HEK293T (cell line): ENCODE measurements at regions not wholly inside any gene's neighbourhood (a gene's known extent, or its start where the extent isn't known, plus 50 kb on each side); places are given as distances from the start of the nearest gene placed in this dataset.

Experiments used
- CTCF ChIA-PET: fragments of 350-600 bp; formaldehyde crosslinking; extraction: SDS; loops from one replicate; lab custom pipeline; 2021; ENCODE audit warnings: antibody characterized with exemption, inconsistent platforms; lab: Yijun Ruan, JAX
- POLR2A ChIA-PET: fragments of 350-600 bp; formaldehyde crosslinking; extraction: SDS; loops from one replicate; lab custom pipeline; 2020; ENCODE audit warnings: antibody characterized with exemption, inconsistent platforms; lab: Yijun Ruan, JAX
- DNase-seq: peaks from one replicate; pipeline ENCODE4 v3.0.0; 2012; ENCODE audit warnings: mixed read lengths; ENCODE audit errors: extremely low spot score
- ARNT ChIP-seq: fragments of 450-650 bp; IDR thresholded peaks from 2 replicates; pipeline ENCODE4 v1.6.1; 2017; ENCODE audit warnings: mild to moderate bottlenecking
- BHLHE40 ChIP-seq: fragments of 450-650 bp; IDR thresholded peaks from 2 replicates; pipeline ENCODE4 v1.6.1; 2016; ENCODE audit warnings: mild to moderate bottlenecking, moderate library complexity, borderline replicate concordance
- CTBP1 ChIP-seq: fragments of 450-650 bp; IDR thresholded peaks from 2 replicates; pipeline ENCODE4 v1.6.1; 2016; ENCODE audit warnings: borderline replicate concordance
- ELF4 ChIP-seq: fragments of 450-650 bp; IDR thresholded peaks from 2 replicates; pipeline ENCODE4 v1.6.1; 2017; ENCODE audit warnings: antibody characterized with exemption
- FOXA1 ChIP-seq: fragments of 450-650 bp; IDR thresholded peaks from 2 replicates; pipeline ENCODE4 v1.6.1; 2016; ENCODE audit warnings: mild to moderate bottlenecking
- FOXK2 ChIP-seq: fragments of 450-650 bp; IDR thresholded peaks from 2 replicates; pipeline ENCODE4 v1.6.1; 2016; ENCODE audit warnings: mild to moderate bottlenecking
- FOXM1 ChIP-seq: fragments of 450-650 bp; IDR thresholded peaks from 2 replicates; pipeline ENCODE4 v1.6.1; 2017; ENCODE audit warnings: mild to moderate bottlenecking, borderline replicate concordance
- HDGF ChIP-seq: fragments of 450-650 bp; IDR thresholded peaks from 2 replicates; pipeline ENCODE4 v1.6.1; 2017; ENCODE audit warnings: antibody characterized with exemption, borderline replicate concordance
- L3MBTL2 ChIP-seq: fragments of 450-650 bp; conservative IDR thresholded peaks from 2 replicates; pipeline ENCODE4 v1.6.1; 2016; ENCODE audit warnings: mild to moderate bottlenecking
- LEF1 ChIP-seq: fragments of 450-650 bp; IDR thresholded peaks from 2 replicates; pipeline ENCODE4 v1.6.1; 2017; ENCODE audit warnings: mild to moderate bottlenecking, borderline replicate concordance
- NFRKB ChIP-seq: fragments of 450-650 bp; IDR thresholded peaks from 2 replicates; pipeline ENCODE4 v1.6.1; 2016; ENCODE audit warnings: mild to moderate bottlenecking, moderate library complexity
- SP1 ChIP-seq: fragments of 450-650 bp; IDR thresholded peaks from 2 replicates; pipeline ENCODE4 v1.6.1; 2017
- SUZ12 ChIP-seq: fragments of 450-650 bp; IDR thresholded peaks from 2 replicates; pipeline ENCODE4 v1.6.1; 2016; ENCODE audit warnings: mild to moderate bottlenecking
- TARDBP ChIP-seq: fragments of 450-650 bp; IDR thresholded peaks from 2 replicates; pipeline ENCODE4 v1.6.1; 2016
- ZNF384 ChIP-seq: fragments of 450-650 bp; IDR thresholded peaks from 2 replicates; pipeline ENCODE4 v1.6.1; 2016
- TF ChIP-seq, protein P1 (sequence below): fragments of 450-650 bp; IDR thresholded peaks from 2 replicates; pipeline ENCODE4 v1.6.1; 2016

DNA sequence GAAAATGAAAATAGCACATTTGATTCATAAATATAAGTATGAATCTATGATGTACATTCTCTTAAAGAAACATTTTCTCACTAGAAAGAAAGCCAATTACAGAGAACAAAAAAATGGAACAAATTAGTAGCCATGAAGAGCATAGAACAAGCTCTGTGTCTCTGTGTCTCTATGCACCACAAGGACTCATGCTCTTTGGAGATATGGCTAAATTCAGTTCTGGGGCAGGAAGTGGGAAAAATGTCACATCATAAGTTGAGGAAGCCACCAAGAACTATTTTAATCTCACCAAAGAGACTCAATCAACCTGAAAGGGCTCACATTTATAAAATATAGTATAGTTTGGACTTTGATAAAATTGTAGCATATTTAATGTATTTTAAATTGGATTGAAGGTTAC is 1259.8 kb upstream of the GJE1 start:
- TF ChIP-seq SUZ12 = no peak
- TF ChIP-seq FOXM1 = no peak
- TF ChIP-seq TARDBP = no peak
- no peak for TF ChIP-seq HDGF
- no peak for TF ChIP-seq FOXA1
- TF ChIP-seq L3MBTL2 = no peak
- TF ChIP-seq NFRKB = no peak
- TF ChIP-seq ZNF384 = no peak
- TF ChIP-seq CTBP1 = no peak
- TF ChIP-seq SP1 = no peak
- TF ChIP-seq LEF1 = no peak
- TF ChIP-seq ELF4 = no peak
- TF ChIP-seq, protein P1, sequence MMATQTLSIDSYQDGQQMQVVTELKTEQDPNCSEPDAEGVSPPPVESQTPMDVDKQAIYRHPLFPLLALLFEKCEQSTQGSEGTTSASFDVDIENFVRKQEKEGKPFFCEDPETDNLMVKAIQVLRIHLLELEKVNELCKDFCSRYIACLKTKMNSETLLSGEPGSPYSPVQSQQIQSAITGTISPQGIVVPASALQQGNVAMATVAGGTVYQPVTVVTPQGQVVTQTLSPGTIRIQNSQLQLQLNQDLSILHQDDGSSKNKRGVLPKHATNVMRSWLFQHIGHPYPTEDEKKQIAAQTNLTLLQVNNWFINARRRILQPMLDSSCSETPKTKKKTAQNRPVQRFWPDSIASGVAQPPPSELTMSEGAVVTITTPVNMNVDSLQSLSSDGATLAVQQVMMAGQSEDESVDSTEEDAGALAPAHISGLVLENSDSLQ = no peak
- no peak for TF ChIP-seq BHLHE40
- TF ChIP-seq FOXK2 = no peak
- TF ChIP-seq ARNT = no peak
- POLR2A ChIA-PET = no interaction called here
- no peak for DNase-seq

DNA sequence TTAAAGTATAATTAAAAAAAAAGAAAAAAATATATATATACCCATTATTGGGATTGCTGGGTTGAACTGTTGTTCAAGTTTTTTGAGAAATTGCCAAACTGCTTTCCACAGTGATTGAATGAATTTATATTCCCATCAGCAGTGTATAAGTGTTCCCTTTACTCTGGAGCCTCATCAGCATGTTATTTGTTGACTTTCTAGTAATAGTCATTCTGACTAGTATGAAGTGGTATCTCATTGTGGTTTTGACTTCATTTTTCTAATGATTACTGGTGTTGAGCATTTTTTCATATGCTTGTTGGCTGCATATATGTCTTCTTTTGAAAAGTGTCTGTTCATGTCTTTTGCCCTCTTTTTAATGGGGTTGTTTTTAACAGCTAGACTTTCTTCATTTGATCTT is 1260.8 kb upstream of the GJE1 start:
- TF ChIP-seq ARNT (no peak), FOXK2 (no peak), FOXA1 (no peak), NFRKB (no peak), LEF1 (no peak), ZNF384 (no peak), L3MBTL2 (no peak), CTBP1 (no peak), FOXM1 (no peak), HDGF (no peak), SP1 (no peak), ELF4 (no peak), BHLHE40 (no peak), SUZ12 (no peak), TARDBP (no peak)
- TF ChIP-seq, protein P1 = no peak
- CTCF ChIA-PET = no interaction called here
- no peak for DNase-seq
- POLR2A ChIA-PET = no interaction called here

More for the DNA sequence above, 1259.8 kb upstream of the GJE1 start:
- CTCF ChIA-PET = no interaction called here

DNA sequence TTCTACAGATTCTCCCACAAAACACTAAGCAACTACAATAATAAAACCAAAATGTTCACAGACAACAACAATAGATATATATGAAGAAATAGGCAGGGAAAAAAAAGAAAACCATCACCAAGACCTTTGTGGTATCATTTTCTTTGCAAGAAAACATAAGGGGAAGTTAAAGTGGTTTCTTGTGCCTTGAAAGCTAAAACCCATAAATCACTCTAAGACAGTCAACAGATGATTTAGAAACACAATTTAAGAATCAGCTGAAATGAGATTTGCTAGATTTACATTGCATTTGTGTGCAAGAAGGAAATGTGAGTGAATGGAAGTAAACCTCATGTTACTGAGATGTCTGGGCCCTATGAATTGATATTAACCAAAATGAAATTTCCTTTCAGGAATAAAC is 1265.4 kb upstream of the GJE1 start:
- CTCF ChIA-PET = no interaction called here
- POLR2A ChIA-PET = no interaction called here
- no peak for DNase-seq
- no peak for TF ChIP-seq SP1
- TF ChIP-seq, protein P1 = peak; percentile 26; the same call in 1 of the 2 replicates

DNA sequence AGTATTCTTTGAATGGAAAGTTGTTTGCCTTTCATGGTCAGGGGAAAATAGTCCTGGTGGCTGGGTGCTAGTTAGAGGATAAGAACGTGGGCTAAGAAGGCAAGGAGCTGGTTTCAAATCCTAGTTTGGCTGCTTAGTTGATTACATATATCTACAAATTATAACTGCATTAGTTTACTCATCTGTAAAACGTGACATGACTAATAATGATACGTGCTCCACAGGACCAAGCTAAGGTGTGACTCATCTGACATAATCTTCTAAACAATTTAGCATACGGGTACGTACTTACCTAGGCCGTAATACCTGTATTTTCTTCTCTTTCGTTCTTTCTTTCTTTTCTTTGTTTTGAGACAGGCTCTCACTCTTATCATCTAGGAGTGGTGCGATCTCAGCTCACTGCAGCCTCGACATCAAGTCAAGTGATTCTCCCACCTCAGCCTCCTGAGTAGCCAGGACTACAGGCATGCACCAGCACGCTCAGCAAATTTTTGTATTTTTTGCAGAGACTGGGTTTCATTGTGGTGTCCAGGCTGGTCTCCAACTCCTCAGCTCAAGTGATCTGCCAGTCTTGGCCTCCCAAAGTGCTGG is 1274.2 kb upstream of the GJE1 start:
- no peak for DNase-seq
- CTCF ChIA-PET = no interaction called here
- POLR2A ChIA-PET = no interaction called here
- TF ChIP-seq TARDBP (no peak), SP1 (no peak), FOXA1 (no peak), FOXK2 (no peak), SUZ12 (no peak)

DNA sequence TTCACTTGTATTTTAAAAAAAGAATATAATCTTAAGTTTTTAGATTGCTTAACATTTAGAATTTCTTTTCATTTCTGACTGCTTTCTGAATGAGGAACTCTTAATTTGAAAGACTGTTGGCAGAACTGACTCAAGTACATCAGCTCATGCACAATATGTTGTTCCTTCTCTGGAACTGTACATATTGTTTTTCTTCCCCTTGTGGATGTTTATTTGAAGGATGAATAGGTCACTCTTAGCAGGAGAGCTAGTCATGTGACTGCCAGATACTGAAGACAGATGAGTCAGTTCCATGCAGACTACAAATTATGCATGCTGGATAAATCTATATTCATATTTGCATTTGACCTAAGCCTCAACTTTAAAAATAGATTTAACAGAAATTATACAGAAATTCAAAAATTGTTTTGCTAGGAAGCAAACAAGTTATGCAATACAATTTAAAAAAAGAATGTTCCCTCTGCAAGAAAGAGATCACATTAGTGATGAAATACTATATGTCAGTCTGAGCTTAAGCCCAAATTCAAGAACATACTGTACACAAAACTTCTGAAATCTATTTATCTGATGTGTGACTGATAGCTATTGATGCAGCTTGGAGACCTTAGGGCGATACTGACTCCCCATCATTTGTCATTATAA is 1274.9 kb upstream of the GJE1 start:
- ChIA-PET POLR2A (no interaction called here), CTCF (no interaction called here)
- TF ChIP-seq LEF1 (no peak), SP1 (no peak), ARNT (no peak), BHLHE40 (no peak), FOXK2 (no peak), FOXM1 (no peak), TARDBP (no peak), HDGF (no peak), ELF4 (no peak), ZNF384 (no peak), FOXA1 (no peak), SUZ12 (no peak), NFRKB (no peak)
- TF ChIP-seq, protein P1 = no peak
- peak; percentile 14 for DNase-seq

DNA sequence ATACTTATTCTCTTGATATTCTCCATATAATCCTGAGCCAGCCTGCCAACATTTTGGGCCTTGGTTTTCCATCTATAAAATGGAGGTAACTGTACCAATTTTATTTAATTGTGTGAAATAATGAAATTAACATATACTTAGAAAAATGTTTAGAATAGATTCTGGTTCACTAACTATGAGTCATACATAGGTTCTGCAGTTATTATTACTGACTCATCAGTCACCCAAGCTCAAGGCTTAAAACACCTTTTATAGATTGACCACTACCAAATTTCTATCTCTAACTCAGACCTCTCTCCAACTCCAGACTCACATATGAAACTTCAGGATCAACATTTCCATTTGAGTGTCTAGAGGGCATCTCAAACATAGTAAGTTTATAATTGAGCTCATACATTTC is 1277.2 kb upstream of the GJE1 start:
- ChIA-PET POLR2A (no interaction called here), CTCF (no interaction called here)
- no peak for DNase-seq
- TF ChIP-seq TARDBP = no peak
- TF ChIP-seq FOXA1 = no peak
- no peak for TF ChIP-seq NFRKB
- TF ChIP-seq, protein P1 = no peak
- no peak for TF ChIP-seq ELF4
- TF ChIP-seq SP1 = no peak
- TF ChIP-seq LEF1 = no peak
- no peak for TF ChIP-seq L3MBTL2
- TF ChIP-seq ARNT = no peak
- no peak for TF ChIP-seq SUZ12
- no peak for TF ChIP-seq BHLHE40
- TF ChIP-seq FOXK2 = no peak
- no peak for TF ChIP-seq FOXM1
- TF ChIP-seq CTBP1 = no peak
- no peak for TF ChIP-seq HDGF
- TF ChIP-seq ZNF384 = no peak
